Testis (tissue), 2 donors: ENCODE measurements at regions not wholly inside any gene's neighbourhood (a gene's known extent, or its start where the extent isn't known, plus 50 kb on each side); places are given as distances from the start of the nearest gene placed in this dataset.

Experiments used
- DNase-seq: peaks from one replicate; pipeline ENCODE4 v3.0.0-alpha.2; 2019
- H3K27ac ChIP-seq, 2 donors: fragments of 200-600 bp; sonication (generic); one replicate each; pipeline ENCODE4 v1.5.1; 2019
- H3K27me3 ChIP-seq: fragments of 200-600 bp; sonication (generic); one replicate; pipeline ENCODE4 v1.5.1; 2019
- H3K36me3 ChIP-seq: fragments of 200-600 bp; sonication (generic); one replicate; pipeline ENCODE4 v1.5.1; 2017; ENCODE audit warnings: low read depth; ENCODE audit errors: missing control alignments
- H3K4me1 ChIP-seq: fragments of 200-600 bp; sonication (generic); one replicate; pipeline ENCODE4 v1.5.1; 2019
- H3K4me3 ChIP-seq, 2 donors: fragments of 200-600 bp; sonication (generic); one replicate each; pipeline ENCODE4 v1.5.1; 2017 to 2019
- H3K9me3 ChIP-seq: fragments of 200-600 bp; sonication (generic); one replicate; pipeline ENCODE4 v1.5.1; 2017
- POLR2A ChIP-seq: fragments of 450-650 bp; IDR thresholded peaks from one replicate; pipeline ENCODE4 v1.6.1; 2017; ENCODE audit warnings: antibody characterized with exemption, mild to moderate bottlenecking, moderate library complexity
- WGBS, 2 donors: methylation state at CpG; one replicate each; pipeline ENCODE4 v1.1.5; 2018; 5-methylcytosine and 5-hydroxymethylcytosine counted together
- intact Hi-C: fragments of 100-400 bp; cut with DNase I; formaldehyde crosslinking; loops from one replicate; pipeline ENCODE4 v1.15.1; 2023; ENCODE audit warnings: low total_unique reads
- TF ChIP-seq, protein P1 (sequence below), 3 experiments: fragments of 450-650 bp in 2 of 3; fragments of 200-600 bp in 1 of 3; sonication (generic) in 1 of 3; IDR thresholded peaks; one replicate each; pipeline ENCODE4 v1.5.1; 2016 to 2019; ENCODE audit warnings: antibody characterized with exemption in 3 of 3, mild to moderate bottlenecking in 2 of 3, moderate library complexity in 1 of 3

DNA sequence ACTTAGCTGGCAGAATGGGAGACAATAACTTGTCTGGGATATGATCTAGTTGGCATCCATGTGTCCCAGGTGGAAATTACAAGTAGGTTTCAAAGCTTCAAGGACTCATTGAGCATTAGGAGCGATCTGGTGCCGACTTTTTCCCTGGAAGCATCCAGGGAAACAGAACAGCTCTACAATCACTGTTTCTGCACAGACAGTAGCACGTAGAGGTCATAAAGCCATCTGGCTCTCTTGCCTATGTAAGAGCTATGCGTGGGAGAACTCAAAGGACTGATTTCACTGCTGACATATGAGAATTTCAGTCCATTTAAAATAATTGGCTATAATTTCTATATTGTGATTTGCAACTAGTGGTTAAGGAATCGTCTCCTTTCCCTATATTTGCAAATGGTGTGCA is 791.7 kb downstream of the REEP3 start:
- Histone ChIP-seq H3K36me3 (no peaks in the 10 kb centered on the region), H3K27ac (no peak overlapping the region), H3K4me1 (no peaks in the 10 kb centered on the region), H3K4me3 (no peak overlapping the region), H3K27me3 (no peaks in the 10 kb centered on the region), H3K9me3 (no peaks in the 10 kb centered on the region)
- WGBS, 2 donors, result 23 to 30% methylated on average over 5 of the region's 5 CpGs
- DNase-seq, result no peak
- no peak for TF ChIP-seq POLR2A
- TF ChIP-seq, protein P1, sequence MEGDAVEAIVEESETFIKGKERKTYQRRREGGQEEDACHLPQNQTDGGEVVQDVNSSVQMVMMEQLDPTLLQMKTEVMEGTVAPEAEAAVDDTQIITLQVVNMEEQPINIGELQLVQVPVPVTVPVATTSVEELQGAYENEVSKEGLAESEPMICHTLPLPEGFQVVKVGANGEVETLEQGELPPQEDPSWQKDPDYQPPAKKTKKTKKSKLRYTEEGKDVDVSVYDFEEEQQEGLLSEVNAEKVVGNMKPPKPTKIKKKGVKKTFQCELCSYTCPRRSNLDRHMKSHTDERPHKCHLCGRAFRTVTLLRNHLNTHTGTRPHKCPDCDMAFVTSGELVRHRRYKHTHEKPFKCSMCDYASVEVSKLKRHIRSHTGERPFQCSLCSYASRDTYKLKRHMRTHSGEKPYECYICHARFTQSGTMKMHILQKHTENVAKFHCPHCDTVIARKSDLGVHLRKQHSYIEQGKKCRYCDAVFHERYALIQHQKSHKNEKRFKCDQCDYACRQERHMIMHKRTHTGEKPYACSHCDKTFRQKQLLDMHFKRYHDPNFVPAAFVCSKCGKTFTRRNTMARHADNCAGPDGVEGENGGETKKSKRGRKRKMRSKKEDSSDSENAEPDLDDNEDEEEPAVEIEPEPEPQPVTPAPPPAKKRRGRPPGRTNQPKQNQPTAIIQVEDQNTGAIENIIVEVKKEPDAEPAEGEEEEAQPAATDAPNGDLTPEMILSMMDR (IDR thresholded peaks at IDR 0.05), result no peak
- intact Hi-C loops, result no loop called here

DNA sequence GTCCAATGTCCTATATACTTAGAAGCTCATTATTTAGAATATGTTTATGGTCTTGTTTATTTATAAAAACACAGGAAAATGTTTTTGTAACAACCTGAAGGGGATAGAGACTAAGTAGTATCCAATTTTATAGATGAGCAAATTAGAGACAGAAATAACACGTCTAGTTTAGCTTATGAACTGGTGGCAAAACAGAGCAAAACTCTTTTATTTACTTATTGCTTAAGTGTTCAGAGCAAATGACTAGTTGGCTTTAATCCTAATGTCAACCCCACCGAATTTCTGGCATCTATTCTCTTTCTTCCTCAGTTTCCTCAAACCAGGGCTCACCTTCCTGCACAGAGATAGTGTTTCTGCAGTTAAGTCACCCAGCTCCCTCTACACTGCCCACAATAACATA is 792.8 kb downstream of the REEP3 start:
- TF ChIP-seq POLR2A, result no peak
- TF ChIP-seq, protein P1 (IDR thresholded peaks at IDR 0.05), result no peak
- whole genome bisulfite sequencing, 2 donors, result 71 to 81% methylated on average over 2 of the region's 2 CpGs
- Histone ChIP-seq H3K4me3 (no peak overlapping the region), H3K4me1 (no peaks in the 10 kb centered on the region), H3K27ac (no peak overlapping the region), H3K36me3 (no peaks in the 10 kb centered on the region), H3K27me3 (no peaks in the 10 kb centered on the region), H3K9me3 (no peaks in the 10 kb centered on the region)
- no peak for DNase-seq
- intact Hi-C loops, result no loop called here

DNA sequence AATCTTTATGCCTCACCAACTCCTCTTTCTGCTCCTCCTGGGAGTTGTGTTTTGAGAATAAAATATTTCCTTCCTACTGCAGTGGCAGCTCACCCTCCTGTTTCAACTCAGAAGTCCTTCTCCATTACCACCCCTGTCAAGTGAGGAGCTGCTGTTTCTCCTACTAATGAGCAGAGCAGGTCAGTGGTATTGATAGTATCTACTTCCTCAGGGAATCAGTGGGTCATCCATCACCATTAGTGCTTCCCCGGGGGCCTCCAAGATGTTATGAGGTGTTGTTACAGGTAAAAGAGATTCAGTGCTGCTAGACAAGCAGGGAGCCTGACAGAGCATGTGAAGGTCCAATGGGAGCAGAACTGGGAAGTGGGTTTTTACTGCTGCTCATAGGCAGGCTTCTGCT is 795.2 kb downstream of the REEP3 start:
- H3K27ac ChIP-seq, result no peak overlapping the region
- no peaks in the 10 kb centered on the region for H3K36me3 ChIP-seq
- TF ChIP-seq, protein P1 (IDR thresholded peaks at IDR 0.05), result no peak
- TF ChIP-seq POLR2A, result no peak
- 29 to 38% methylated on average over 1 of the region's 1 CpG for WGBS, 2 donors
- H3K27me3 ChIP-seq, result no peaks in the 10 kb centered on the region
- DNase-seq, result no peak
- H3K4me3 ChIP-seq, result no peak overlapping the region
- no peaks in the 10 kb centered on the region for H3K4me1 ChIP-seq
- no peaks in the 10 kb centered on the region for H3K9me3 ChIP-seq
- intact Hi-C loops, result no loop called here

DNA sequence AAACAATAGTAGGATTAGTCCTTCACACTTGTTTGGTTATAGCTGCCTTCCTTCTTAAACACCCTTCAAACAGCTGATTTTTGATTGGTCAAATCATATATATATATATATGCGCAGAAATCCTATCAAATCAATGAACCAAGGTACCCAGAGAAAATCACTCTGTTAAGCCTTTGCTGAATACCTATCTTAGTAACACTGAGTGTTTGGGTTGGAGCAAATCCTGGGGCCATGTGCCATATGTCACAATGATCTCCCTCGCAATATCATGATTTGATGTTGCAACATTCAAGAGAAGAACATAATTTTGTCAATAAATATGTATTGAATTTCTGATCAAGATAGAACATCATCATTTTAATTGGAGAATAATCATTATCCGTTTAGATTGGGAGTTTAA is 795.6 kb downstream of the REEP3 start:
- H3K27me3 ChIP-seq, result no peaks in the 10 kb centered on the region
- H3K4me3 ChIP-seq, result no peak overlapping the region
- intact Hi-C loops, result no loop called here
- H3K9me3 ChIP-seq, result no peaks in the 10 kb centered on the region
- DNase-seq, result no peak
- no peaks in the 10 kb centered on the region for H3K36me3 ChIP-seq
- TF ChIP-seq, protein P1 (IDR thresholded peaks at IDR 0.05), result no peak
- H3K27ac ChIP-seq, result no peak overlapping the region
- H3K4me1 ChIP-seq, result no peaks in the 10 kb centered on the region
- 92 to 95% methylated on average over 3 of the region's 3 CpGs for WGBS, 2 donors

DNA sequence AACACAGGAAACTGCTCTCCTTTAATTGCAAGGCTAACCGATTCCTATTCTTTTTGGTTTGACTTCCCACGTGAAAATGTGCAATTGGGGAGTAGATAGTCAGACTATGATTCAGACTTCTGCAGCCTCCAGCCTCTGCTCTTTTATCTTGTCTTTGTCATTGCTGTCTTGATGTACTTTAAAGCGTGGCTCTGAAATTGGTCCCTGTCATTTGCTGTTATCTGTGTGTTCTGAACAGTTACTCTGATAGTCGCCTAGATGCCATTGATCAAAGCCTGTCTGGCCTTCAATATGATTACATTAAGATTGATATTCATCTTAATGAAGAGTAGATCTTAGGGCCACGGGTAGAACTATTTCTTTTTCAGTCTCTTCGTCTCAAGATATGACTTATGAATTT is 799.2 kb downstream of the REEP3 start:
- intact Hi-C loops, result no loop called here
- no peaks in the 10 kb centered on the region for H3K4me1 ChIP-seq
- no peak overlapping the region for H3K27ac ChIP-seq
- DNase-seq, result no peak
- H3K27me3 ChIP-seq, result no peaks in the 10 kb centered on the region
- TF ChIP-seq, protein P1 (IDR thresholded peaks at IDR 0.05), result no peak
- no peaks in the 10 kb centered on the region for H3K9me3 ChIP-seq
- H3K36me3 ChIP-seq, result no peaks in the 10 kb centered on the region
- H3K4me3 ChIP-seq, result no peak overlapping the region
- 73 to 83% methylated on average over 6 of the region's 6 CpGs for WGBS, 2 donors
